ENCODE measurements at regions not wholly inside any gene's neighbourhood (a gene's known extent, or its start where the extent isn't known, plus 50 kb on each side); places are given as distances from the start of the nearest gene placed in this dataset.

DNA sequence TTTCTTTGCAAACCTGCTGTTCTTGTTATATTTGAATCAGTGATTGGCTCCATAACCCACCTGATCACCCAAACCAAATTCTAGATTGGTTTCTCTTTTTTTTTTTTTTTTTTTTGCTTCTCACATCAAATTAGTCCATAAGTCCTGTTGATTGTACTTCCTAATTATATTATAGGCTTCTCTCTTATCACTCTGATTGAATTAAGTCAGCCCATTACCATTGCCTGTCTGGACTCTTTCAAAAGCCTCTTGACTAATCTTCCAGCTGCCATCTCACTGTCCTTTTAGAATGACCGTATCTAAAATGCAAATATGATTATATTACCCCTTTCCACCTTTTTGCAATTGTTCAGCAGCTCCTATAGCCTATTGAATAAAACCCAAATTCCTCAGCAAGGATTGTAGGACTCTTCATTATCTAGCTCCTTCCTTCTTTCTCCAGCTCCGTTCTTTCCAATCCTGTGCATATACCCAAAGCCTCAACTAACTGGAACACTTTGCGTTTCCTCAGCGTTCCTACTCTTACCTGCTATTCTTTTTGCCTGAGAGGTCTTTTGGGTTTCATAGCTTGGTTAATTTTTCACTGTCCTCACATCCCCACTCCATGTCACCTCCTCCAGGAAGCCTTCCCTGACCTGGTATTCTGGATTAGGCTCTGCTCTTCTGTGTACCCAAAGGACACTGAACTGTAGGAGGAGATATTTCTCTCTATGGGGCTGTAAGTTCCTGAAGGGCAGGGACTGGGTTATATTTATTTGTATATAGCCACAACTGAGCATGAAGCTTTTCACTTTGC is 423.3 kb downstream of the TMEM135 start:
- TF ChIP-seq ZNF121 (CRISPR knock-in tag; IDR thresholded peaks at IDR 0.05), result no peak
- TF ChIP-seq SMAD4 (CRISPR knock-in tag; IDR thresholded peaks at IDR 0.05), result no peak
- no peak for TF ChIP-seq ZNF263 (CRISPR knock-in tag; IDR thresholded peaks at IDR 0.05; ENCODE audit: low read depth)
- TF ChIP-seq, protein P1, sequence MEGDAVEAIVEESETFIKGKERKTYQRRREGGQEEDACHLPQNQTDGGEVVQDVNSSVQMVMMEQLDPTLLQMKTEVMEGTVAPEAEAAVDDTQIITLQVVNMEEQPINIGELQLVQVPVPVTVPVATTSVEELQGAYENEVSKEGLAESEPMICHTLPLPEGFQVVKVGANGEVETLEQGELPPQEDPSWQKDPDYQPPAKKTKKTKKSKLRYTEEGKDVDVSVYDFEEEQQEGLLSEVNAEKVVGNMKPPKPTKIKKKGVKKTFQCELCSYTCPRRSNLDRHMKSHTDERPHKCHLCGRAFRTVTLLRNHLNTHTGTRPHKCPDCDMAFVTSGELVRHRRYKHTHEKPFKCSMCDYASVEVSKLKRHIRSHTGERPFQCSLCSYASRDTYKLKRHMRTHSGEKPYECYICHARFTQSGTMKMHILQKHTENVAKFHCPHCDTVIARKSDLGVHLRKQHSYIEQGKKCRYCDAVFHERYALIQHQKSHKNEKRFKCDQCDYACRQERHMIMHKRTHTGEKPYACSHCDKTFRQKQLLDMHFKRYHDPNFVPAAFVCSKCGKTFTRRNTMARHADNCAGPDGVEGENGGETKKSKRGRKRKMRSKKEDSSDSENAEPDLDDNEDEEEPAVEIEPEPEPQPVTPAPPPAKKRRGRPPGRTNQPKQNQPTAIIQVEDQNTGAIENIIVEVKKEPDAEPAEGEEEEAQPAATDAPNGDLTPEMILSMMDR (IDR thresholded peaks at IDR 0.05), result no peak
- TF ChIP-seq TEAD4 (CRISPR knock-in tag; IDR thresholded peaks at IDR 0.05), result no peak
- no peak for TF ChIP-seq IRF2 (CRISPR knock-in tag; IDR thresholded peaks at IDR 0.05; ENCODE audit: borderline replicate concordance, low read depth)
- TF ChIP-seq, protein P2, sequence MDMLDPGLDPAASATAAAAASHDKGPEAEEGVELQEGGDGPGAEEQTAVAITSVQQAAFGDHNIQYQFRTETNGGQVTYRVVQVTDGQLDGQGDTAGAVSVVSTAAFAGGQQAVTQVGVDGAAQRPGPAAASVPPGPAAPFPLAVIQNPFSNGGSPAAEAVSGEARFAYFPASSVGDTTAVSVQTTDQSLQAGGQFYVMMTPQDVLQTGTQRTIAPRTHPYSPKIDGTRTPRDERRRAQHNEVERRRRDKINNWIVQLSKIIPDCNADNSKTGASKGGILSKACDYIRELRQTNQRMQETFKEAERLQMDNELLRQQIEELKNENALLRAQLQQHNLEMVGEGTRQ (CRISPR knock-in tag; IDR thresholded peaks at IDR 0.05), result no peak
- TF ChIP-seq ZBTB21 (CRISPR knock-in tag; IDR thresholded peaks at IDR 0.05; ENCODE audit: borderline replicate concordance), result no peak
